Astrocyte of the cerebellum (primary cell): ENCODE measurements at regions not wholly inside any gene's neighbourhood (a gene's known extent, or its start where the extent isn't known, plus 50 kb on each side); places are given as distances from the start of the nearest gene placed in this dataset.

Experiments
- DNase-seq: peaks from one replicate; pipeline ENCODE4 v3.0.0-alpha.2; 2011; ENCODE audit warnings: low read depth
- H3K4me3 ChIP-seq: 2 replicates; pipeline ENCODE4 v1.5.1; 2011; ENCODE audit warnings: mild to moderate bottlenecking, low read depth, low read length, moderate library complexity
- CTCF ChIP-seq: IDR thresholded peaks from 2 replicates; pipeline ENCODE4 v1.5.1; 2012; ENCODE audit warnings: low read length, low read depth, moderate library complexity, mild to moderate bottlenecking; ENCODE audit errors: missing control alignments
- in situ Hi-C: cut with HindIII; loops from 2 replicates; pipeline ENCODE4 v1.10.0; 2017; ENCODE audit warnings: low sequenced_read_pairs

GRCh38 chr19:28449803-28450202, 763.1 kb downstream of the UQCRFS1 start:
- TF ChIP-seq CTCF, result no peak
- no peak for DNase-seq
- H3K4me3 ChIP-seq, result no peak overlapping the region
- in situ Hi-C loops, result no loop called here

- in situ Hi-C loops, result no loop called here
- DNase-seq, result no peak
- H3K4me3 ChIP-seq, result no peak overlapping the region
- TF ChIP-seq CTCF, result no peak
Measured at GRCh38 chr19:28446511-28446910, 766.4 kb downstream of the UQCRFS1 start.

GRCh38 chr19:28445826-28446225, 767.1 kb downstream of the UQCRFS1 start:
- DNase-seq, result no peak
- in situ Hi-C loops, result no loop called here
- TF ChIP-seq CTCF, result no peak
- no peak overlapping the region for H3K4me3 ChIP-seq

GRCh38 chr19:28444362-28444761, 768.6 kb downstream of the UQCRFS1 start:
- no peak for DNase-seq
- H3K4me3 ChIP-seq, result no peak overlapping the region
- TF ChIP-seq CTCF, result no peak
- in situ Hi-C loops, result no loop called here

- DNase-seq, result no peak
- H3K4me3 ChIP-seq, result no peak overlapping the region
- in situ Hi-C loops, result no loop called here
Measured at GRCh38 chr19:28443361-28443760, 769.6 kb downstream of the UQCRFS1 start.

GRCh38 chr19:28437390-28438346, 775.3 kb downstream of the UQCRFS1 start:
- no peak overlapping the region for H3K4me3 ChIP-seq
- TF ChIP-seq CTCF, result no peak
- in situ Hi-C loops, result no loop called here
- no peak for DNase-seq

More at GRCh38 chr19:28443361-28443760, 769.6 kb downstream of the UQCRFS1 start:
- TF ChIP-seq CTCF, result no peak
